GM18511 (cell line): ENCODE measurements at regions not wholly inside any gene's neighbourhood (a gene's known extent, or its start where the extent isn't known, plus 50 kb on each side); places are given as distances from the start of the nearest gene placed in this dataset.

ENCODE experiments used
- ATAC-seq: cut with Tn5 transposase; IDR thresholded peaks from one replicate; pipeline ENCODE4 v1.9.1; 2021; ENCODE audit warnings: mild to moderate bottlenecking, moderate library complexity; ENCODE audit not compliant: unreplicated experiment

GRCh38 chr15:85889956-85890619 is 95.4 kb upstream of the KLHL25 start:
- ATAC-seq, result no peak

GRCh38 chr15:85890620-85890980 is 95.9 kb upstream of the KLHL25 start:
- ATAC-seq, result no peak

- ATAC-seq, result no peak
These were observed 96.7 kb upstream of the KLHL25 start for GRCh38 chr15:85891470-85891869.

- ATAC-seq, result no peak
These were observed 97.5 kb upstream of the KLHL25 start for GRCh38 chr15:85892232-85892631.

- no peak for ATAC-seq
These were observed 102.6 kb upstream of the KLHL25 start for GRCh38 chr15:85897207-85897894.

GRCh38 chr15:85897895-85898717 is 103.4 kb upstream of the KLHL25 start:
- no peak for ATAC-seq

- no peak for ATAC-seq
These were observed 105.2 kb upstream of the KLHL25 start for GRCh38 chr15:85899927-85900326.

GRCh38 chr15:85905751-85906450 is 111.2 kb upstream of the KLHL25 start:
- ATAC-seq, result no peak

- no peak for ATAC-seq
These were observed 111.9 kb upstream of the KLHL25 start for GRCh38 chr15:85906640-85907039.

- no peak for ATAC-seq
These were observed 116.1 kb upstream of the KLHL25 start for GRCh38 chr15:85910834-85911233.

- ATAC-seq, result no peak
These were observed 118.7 kb upstream of the KLHL25 start for GRCh38 chr15:85913461-85913860.

- ATAC-seq, result no peak
These were observed 126.2 kb upstream of the KLHL25 start for GRCh38 chr15:85920956-85921355.

GRCh38 chr15:85924088-85924487 is 129.4 kb upstream of the KLHL25 start:
- ATAC-seq, result no peak

GRCh38 chr15:85925649-85926237 is 131.0 kb upstream of the KLHL25 start:
- no peak for ATAC-seq

- no peak for ATAC-seq
These were observed 132.1 kb upstream of the KLHL25 start for GRCh38 chr15:85926834-85927233.

GRCh38 chr15:85927931-85928537 is 133.3 kb upstream of the KLHL25 start:
- no peak for ATAC-seq

GRCh38 chr15:85929786-85930185 is 135.1 kb upstream of the KLHL25 start:
- ATAC-seq, result no peak

GRCh38 chr15:85932391-85932790 is 137.7 kb upstream of the KLHL25 start:
- ATAC-seq, result no peak

- no peak for ATAC-seq
These were observed 140.0 kb upstream of the KLHL25 start for GRCh38 chr15:85934691-85935090.

GRCh38 chr15:85935182-85935581 is 140.5 kb upstream of the KLHL25 start:
- no peak for ATAC-seq
